GM04504 (cell line): ENCODE measurements at regions not wholly inside any gene's neighbourhood (a gene's known extent, or its start where the extent isn't known, plus 50 kb on each side); places are given as distances from the start of the nearest gene placed in this dataset.
A peak's percentile ranks its signal among the peaks of the same experiment; 100 is the strongest.

Source experiments
- DNase-seq: peaks from one replicate; pipeline ENCODE4 v3.0.0-alpha.2; 2012; ENCODE audit warnings: low read depth

DNA sequence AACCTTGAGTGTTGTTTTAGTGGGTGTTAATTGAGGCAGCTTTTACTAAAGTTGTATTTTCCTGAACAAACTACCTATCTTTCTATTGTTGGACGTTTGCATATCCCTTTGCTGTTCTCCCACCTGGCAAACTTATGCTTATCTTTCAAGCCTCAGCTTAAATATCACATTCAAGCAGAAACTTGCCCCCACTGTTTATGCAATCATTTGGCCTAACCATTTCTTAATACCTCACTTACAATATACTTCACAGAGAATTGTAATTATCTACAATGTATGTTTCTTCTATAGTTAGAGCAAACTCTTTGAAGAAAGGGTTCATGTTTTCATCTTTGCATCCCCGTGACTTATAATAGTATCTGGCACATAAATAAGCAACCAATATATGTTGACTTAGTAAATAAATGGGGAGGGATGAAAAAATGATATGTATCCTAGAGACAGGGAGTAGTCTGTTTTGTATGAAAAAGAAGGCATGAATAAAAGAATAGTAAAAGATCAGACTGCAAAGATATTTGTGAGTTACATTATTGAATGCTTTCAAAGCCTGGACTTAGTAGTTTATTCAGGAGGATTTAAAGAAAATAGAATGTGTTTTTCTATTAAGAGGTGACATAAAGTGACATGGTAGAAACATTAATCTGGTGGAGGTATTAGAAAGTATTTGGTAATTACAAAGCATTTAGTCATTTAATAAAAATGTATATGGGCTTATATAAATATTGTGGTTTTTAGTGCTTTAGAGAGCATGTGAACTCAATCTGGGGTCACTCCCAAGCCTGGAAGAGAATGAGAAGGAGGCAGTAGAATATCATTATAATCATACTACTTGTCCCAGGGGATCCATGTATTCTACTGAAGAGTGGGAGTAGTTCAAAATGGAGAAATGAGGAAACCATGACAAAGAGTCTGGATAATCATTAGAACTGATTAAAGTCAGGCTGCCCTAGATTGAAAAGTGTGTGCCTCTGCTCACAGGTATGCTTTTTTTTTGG, 60.0 kb upstream of the DCBLD2 start:
- no peak for DNase-seq

- no peak for DNase-seq
Observed at GRCh38 chr3:98957681-98958080, 56.2 kb upstream of the DCBLD2 start.

- no peak for DNase-seq
Observed at GRCh38 chr3:98956008-98956407, 54.5 kb upstream of the DCBLD2 start.

DNA sequence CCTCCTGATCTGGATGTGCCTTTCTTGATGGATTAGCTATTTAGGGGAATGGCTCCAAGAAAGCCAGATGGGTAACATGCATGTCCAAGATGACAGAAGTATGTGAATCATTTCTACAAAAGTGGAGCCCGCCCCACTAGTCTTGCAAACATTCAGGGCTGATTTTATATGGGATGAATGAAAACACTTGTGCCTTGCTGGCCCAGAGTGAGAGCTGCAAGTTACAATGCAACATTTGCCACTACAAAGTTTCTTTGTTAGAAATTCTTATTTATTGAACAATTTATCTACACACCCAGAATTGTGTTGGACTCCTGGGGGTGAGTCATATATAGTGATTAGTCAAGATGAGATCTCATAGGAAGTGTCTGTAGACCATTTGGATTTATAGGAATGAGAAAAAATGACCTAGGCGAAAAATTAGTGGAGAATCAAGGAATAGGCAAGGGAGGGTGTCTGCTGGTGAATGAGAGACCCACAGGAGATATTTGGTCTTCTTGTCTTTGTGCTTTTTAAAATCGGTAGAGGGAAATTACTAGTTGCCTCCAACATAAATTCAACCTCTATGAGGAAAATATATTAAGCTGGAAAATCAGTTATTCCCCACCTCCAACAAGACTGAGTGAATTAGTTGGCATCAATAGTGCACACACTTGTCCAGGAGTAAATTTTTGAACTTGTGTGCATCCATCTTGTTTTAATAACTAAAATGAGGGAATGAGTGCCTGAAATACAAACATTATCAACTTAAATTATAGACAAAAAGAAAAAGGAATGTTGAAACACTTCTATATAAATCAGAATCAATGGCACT, 53.5 kb upstream of the DCBLD2 start:
- peak; percentile 45 for DNase-seq

- no peak for DNase-seq
Observed at GRCh38 chr3:98954242-98954641, 52.7 kb upstream of the DCBLD2 start.

DNA sequence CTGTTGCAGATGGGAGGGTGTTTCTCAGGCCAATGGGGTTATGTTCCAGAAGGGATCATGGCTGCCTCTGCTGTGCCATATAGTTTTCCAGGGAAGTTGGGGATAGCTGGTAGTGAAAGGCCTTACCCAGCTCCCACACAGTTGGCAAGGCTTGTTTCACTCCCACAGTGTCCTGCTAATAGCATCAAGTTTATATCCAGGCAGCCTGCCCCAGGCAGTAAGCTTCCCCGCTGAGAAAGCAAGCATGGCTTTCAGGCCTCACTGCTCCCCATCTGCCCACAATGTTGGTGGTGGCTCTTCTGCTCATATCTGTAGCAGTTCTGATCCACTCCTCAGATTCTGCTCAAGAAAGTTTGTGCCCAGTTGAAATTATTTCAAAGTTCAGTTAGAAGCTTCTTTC, 50.9 kb upstream of the DCBLD2 start:
- no peak for DNase-seq
